ENCODE measurements at regions not wholly inside any gene's neighbourhood (a gene's known extent, or its start where the extent isn't known, plus 50 kb on each side); places are given as distances from the start of the nearest gene placed in this dataset.

GRCh38 chr6:130575557-130575956 is 209.7 kb downstream of the TMEM200A start:
- DNase-seq (ENCODE audit: insufficient read length, low spot score) (no peak), FAIRE-seq (no peak)
- no peak for TF ChIP-seq POLR2A (IDR thresholded peaks at IDR 0.05; ENCODE audit: low read depth, low read length)

DNA sequence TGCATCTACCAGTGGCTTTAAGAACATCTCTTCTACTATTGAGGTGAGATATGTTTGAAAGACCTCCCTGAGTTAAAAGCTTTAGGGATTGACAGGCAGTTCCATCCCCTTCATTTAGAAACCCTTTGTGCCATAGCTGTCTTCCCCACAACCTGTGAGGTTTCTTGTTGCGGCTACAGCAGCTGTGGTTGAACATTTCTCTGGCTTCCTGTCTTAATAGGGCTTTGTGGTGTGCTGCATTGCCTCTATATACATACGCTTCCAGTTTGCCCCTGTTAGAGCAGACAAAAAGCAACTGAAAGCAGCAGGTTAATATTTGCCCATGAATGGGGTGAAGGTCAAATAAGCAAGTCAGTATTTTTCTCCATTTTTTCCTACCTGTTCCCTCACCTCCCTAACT is 210.2 kb downstream of the TMEM200A start:
- FAIRE-seq, result no peak
- DNase-seq (ENCODE audit: insufficient read length, low spot score), result no peak
- no peak for TF ChIP-seq POLR2A (IDR thresholded peaks at IDR 0.05; ENCODE audit: low read depth, low read length)

DNA sequence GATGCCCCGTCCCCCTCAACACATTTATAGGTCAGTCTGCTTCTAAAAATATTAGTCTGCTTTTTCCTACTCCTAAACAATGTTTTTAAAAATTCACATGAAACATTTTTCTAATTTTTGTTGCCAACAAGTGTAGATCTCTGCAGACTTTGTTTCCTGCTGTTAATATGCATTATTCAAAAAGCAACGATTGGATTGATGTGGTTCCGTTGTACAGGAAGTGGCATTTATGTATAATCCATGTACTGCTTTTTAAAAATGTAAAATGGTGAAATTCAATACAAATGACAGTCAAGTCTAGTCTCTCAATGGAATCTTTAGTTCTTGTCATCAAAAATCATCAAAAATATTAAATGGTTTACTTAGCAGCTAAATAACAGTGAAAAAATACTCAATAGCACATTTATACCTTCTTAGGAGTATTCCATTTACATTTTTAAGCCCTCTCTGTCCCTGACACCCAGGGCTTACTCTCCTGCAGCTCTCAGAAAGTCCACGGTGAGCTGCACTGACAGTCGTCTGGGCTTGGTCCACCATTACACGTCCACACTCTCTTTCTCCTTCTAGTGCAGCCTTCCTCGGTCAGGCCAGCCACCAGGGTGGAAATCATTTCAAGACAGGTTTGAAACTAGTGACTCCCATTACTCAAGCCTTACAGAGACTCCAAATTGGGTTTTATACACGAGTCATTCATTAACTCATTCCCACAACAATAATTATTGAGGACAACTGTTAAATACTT is 211.5 kb downstream of the TMEM200A start:
- FAIRE-seq (no peak), DNase-seq (ENCODE audit: insufficient read length, low spot score) (no peak)
- TF ChIP-seq POLR2A (IDR thresholded peaks at IDR 0.05; ENCODE audit: low read depth, low read length), result no peak

GRCh38 chr6:130578713-130579112 is 212.9 kb downstream of the TMEM200A start:
- no peak for TF ChIP-seq POLR2A (IDR thresholded peaks at IDR 0.05; ENCODE audit: low read depth, low read length)
- DNase-seq (ENCODE audit: insufficient read length, low spot score), result no peak
- no peak for FAIRE-seq

DNA sequence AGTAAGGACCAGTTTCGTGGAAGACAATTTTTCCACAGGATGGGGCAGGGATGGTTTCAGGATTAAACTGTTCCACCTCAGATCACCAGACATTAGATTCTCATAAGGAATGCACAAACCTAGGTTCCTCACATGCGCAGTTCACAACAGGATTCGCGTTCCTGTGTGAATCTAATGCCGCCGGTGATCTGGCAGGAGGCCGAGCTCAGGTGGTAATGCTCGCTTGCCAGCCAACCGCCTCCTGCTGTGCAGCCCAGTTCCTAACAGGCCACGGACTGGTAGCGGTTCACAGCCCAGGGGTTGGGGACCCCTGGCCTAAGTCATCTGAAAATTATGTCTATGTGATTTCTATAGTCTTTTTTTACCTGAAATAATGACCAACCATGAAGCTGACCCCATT is 217.5 kb downstream of the TMEM200A start:
- DNase-seq (ENCODE audit: insufficient read length, low spot score), result no peak
- FAIRE-seq, result no peak

GRCh38 chr6:130585587-130585986 is 219.8 kb downstream of the TMEM200A start:
- DNase-seq (ENCODE audit: insufficient read length, low spot score), result no peak
- FAIRE-seq, result no peak
- TF ChIP-seq POLR2A (IDR thresholded peaks at IDR 0.05; ENCODE audit: low read depth, low read length), result no peak

More for the DNA sequence above, 217.5 kb downstream of the TMEM200A start:
- TF ChIP-seq POLR2A (IDR thresholded peaks at IDR 0.05; ENCODE audit: low read depth, low read length), result no peak

GRCh38 chr6:130587778-130588520 is 222.1 kb downstream of the TMEM200A start:
- no peak for TF ChIP-seq POLR2A (IDR thresholded peaks at IDR 0.05; ENCODE audit: low read depth, low read length)
- no peak for DNase-seq (ENCODE audit: insufficient read length, low spot score)
- peak; percentile 20 for FAIRE-seq

DNA sequence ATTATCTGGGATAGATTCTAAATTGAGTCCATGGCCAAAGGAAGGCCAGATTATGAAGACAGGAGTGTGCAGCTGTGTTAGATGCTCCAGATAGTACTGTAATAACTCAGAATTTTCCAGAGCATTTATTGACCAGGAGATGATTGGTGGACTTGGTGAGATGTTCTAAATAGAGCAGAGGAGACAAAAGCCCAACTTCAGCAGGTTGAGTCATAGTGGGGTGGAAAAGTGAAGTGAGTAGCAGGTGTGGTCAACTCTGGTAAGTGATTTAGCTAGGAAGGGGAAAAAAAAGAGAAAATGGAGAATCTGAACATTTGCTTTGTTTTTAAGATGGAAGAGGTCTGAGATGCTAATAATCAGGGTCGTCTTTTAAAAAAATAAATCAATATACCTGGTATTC is 227.4 kb downstream of the TMEM200A start:
- DNase-seq (ENCODE audit: insufficient read length, low spot score) (no peak), FAIRE-seq (no peak)
- no peak for TF ChIP-seq POLR2A (IDR thresholded peaks at IDR 0.05; ENCODE audit: low read depth, low read length)

GRCh38 chr6:130593948-130594347 is 228.1 kb downstream of the TMEM200A start:
- DNase-seq (ENCODE audit: insufficient read length, low spot score), result no peak
- no peak for FAIRE-seq
- no peak for TF ChIP-seq POLR2A (IDR thresholded peaks at IDR 0.05; ENCODE audit: low read depth, low read length)

DNA sequence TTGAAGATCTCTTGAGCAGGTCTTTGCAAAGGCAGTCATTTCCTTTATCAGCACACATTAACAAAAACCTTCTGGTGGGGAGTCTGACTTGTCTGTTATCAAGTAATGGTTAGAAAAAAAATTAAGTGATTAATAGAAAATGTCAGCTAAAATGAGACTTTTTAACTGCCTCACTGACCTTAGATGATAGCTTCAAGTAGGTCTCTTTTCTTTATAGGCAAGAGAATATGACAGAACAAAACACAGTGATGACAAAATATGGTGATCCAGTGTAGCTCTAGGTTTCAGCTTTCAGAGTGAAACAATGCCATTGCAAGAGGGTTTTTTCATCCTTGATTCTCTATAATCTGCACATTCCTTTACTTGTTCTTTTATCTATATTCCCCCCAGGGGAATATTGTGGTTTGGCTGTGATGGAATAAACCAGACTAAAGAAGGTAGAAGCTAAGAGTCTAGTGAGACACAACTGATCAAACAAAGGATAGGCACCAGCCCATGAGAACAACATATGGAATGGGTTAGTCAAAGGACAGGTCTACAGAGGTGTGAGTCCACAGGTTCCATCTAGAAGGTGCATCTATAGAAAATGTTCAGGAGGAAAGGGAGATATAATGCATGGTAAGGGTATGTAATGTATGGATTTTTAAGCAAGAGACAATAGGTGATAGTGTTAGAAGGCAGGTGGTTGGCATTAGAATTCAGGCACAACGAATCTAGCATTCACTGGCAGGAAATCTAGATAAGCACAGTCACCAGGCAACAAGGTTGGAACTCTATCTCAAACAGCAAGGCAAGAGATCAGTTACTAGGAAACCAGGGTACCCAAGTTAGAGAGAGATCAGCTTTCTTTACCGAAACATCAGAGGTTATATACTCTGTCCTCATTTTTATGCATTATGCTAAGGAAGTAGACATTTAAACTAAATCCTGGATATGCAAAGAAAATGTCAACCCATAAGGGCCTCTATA is 228.9 kb upstream of the SMLR1 start:
- FAIRE-seq (no peak), DNase-seq (ENCODE audit: insufficient read length, low spot score) (no peak)
- TF ChIP-seq POLR2A (IDR thresholded peaks at IDR 0.05; ENCODE audit: low read depth, low read length), result no peak

DNA sequence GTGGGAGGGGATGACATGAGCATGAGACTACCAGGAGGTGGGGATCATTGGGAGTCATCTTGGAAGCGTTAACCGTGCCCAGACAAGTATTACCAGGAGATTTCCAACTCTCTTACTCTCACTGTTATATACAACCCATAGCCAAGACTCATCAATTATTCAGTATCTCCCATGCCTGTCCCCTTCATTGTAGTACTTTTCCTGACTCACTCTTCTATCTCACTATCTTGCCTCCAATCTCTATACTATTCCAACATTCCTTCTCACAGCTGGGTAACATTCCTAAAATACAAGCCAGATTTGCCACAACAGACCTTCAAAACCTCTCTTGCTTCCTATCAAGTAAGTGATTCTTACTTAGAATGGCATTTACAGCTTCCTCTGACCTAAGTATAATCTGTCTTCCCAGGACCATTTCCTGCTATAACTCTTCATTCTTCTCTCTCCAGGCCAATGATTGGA is 226.3 kb upstream of the SMLR1 start:
- TF ChIP-seq POLR2A (IDR thresholded peaks at IDR 0.05; ENCODE audit: low read depth, low read length), result no peak
- FAIRE-seq (no peak), DNase-seq (ENCODE audit: insufficient read length, low spot score) (no peak)

- FAIRE-seq (peak; percentile 85), DNase-seq (ENCODE audit: insufficient read length, low spot score) (peak; percentile 29)
- no peak for TF ChIP-seq POLR2A (IDR thresholded peaks at IDR 0.05; ENCODE audit: low read depth, low read length)
These were observed 224.9 kb upstream of the SMLR1 start for GRCh38 chr6:130602151-130602770.

DNA sequence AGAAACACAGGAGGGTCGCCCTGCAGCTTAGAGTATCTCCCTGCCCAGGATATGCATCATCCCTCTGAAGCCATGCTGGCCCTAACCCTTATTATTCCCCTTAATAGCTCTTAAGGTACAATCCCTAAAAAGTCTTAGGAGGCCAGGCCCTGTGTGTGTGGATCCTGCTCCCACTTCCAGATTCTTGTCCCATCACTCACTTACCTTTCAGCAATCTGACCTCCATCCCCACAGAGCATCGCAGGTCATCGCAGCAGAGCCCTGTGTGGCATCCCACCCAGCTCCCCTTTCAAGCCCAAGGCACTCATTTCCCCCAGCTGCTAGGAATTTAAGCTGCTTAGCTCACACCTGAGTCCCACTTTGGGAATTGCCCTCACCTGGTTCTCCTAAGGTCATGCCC is 223.8 kb upstream of the SMLR1 start:
- DNase-seq (ENCODE audit: insufficient read length, low spot score) (no peak), FAIRE-seq (no peak)
- TF ChIP-seq POLR2A (IDR thresholded peaks at IDR 0.05; ENCODE audit: low read depth, low read length), result no peak

Measured in H54 (cell line).